Upper lobe of left lung (tissue), 6 donors: ENCODE measurements at regions not wholly inside any gene's neighbourhood (a gene's known extent, or its start where the extent isn't known, plus 50 kb on each side); places are given as distances from the start of the nearest gene placed in this dataset.

Experiments used
- ATAC-seq, 2 donors: fragments of 200-7000 bp; cut with Tn5 transposase; one replicate each; pipeline ENCODE4 v1.9.1; 2022; ENCODE audit warnings: mild to moderate bottlenecking in 2 of 2, moderate library complexity in 2 of 2; ENCODE audit not compliant: low FRiP score in 2 of 2
- DNase-seq, 2 donors: peaks; one replicate each; pipeline ENCODE4 v3.0.0-alpha.2; 2019 to 2020
- H3K27ac ChIP-seq, 4 donors: fragments of 200-600 bp; sonication (generic); one replicate each; pipeline ENCODE4 v1.5.1; 2016 to 2019
- H3K27me3 ChIP-seq, 4 donors: fragments of 200-600 bp; sonication (generic); one replicate each; pipeline ENCODE4 v1.5.1; 2017 to 2019
- H3K36me3 ChIP-seq, 4 donors: fragments of 200-600 bp; sonication (generic); one replicate each; pipeline ENCODE4 v1.5.1; 2016 to 2019
- H3K4me1 ChIP-seq, 4 donors: fragments of 200-600 bp; sonication (generic); one replicate each; pipeline ENCODE4 v1.5.1; 2018 to 2019
- H3K4me3 ChIP-seq, 4 donors: fragments of 200-600 bp; sonication (generic); one replicate each; pipeline ENCODE4 v1.5.1; 2017 to 2019; ENCODE audit warnings: mild to moderate bottlenecking in 2 of 4, moderate library complexity in 1 of 4
- H3K9me3 ChIP-seq, 4 donors: fragments of 200-600 bp; sonication (generic); one replicate each; pipeline ENCODE4 v1.5.1; 2018 to 2019
- EP300 ChIP-seq, 4 donors: sonication (generic); formaldehyde crosslinking; IDR thresholded peaks; one replicate each; pipeline ENCODE4 v1.5.1; 2017; ENCODE audit warnings: antibody characterized with exemption in 4 of 4, control low read depth in 2 of 4
- POLR2A ChIP-seq, 4 donors: fragments of 450-650 bp; IDR thresholded peaks; one replicate each; pipeline ENCODE4 v1.5.1; 2016 to 2017; ENCODE audit warnings: antibody characterized with exemption in 4 of 4, mild to moderate bottlenecking in 2 of 4
- POLR2AphosphoS5 ChIP-seq, 2 donors: sonication (generic); formaldehyde crosslinking; IDR thresholded peaks; one replicate each; pipeline ENCODE4 v1.5.1; 2017; ENCODE audit warnings: antibody characterized with exemption in 2 of 2
- WGBS, 2 donors: methylation state at CpG; one replicate each; pipeline ENCODE4 v1.1.5; 2017 to 2018; 5-methylcytosine and 5-hydroxymethylcytosine counted together
- TF ChIP-seq, protein P1 (sequence below), 6 experiments: fragments of 450-650 bp in 4 of 6; fragments of 200-600 bp in 2 of 6; sonication (generic) in 2 of 6; IDR thresholded peaks; one replicate each; pipeline ENCODE4 v1.5.1; 2016 to 2019; ENCODE audit warnings: antibody characterized with exemption in 6 of 6
- donor health status: DM: no; HTN: no; CAD: no; lungs with moderate emphysema.
- donor health status: DM: no; HTN: yes; CAD: no; lungs with severe emphysema.

DNA sequence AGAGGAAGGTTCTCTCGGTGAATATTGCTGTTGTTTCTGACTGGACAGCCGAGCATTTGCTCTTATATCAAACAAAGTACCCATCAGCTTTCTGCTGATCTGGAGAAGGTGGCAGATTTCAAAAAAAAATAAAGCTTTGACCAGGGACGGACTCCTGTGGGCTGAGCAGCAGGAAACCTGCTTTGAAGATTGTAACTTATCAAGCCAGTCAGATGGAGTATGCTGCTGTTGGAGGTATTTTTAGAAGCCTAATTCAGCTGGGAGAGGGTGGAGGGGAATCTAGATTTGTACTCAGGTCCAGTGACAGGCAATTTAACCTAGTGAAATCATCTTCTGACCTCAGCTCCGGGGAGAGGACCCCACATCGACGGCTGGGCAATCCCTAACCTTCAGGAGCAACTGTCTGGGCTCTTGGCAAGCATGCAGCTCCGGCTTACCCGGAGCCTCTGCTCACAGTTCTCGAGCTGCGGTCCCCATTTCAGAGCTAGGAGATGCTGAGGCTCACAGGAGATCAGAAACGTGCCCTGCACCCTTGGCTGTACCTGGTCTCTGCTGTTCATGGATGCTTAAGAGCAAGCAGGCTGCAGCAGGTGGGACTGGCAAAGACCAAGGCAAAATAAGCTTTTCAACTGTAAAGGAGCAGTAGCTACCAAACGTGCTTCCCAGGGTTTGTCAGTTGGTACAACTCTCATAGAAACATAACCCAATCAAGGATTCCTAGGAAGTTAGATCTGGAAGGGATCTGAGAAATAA is 89.3 kb upstream of the ST8SIA2 start:
- no peak overlapping the region for H3K4me3 ChIP-seq
- H3K9me3 ChIP-seq: peaks cover 0 to 4% (median 0%) of the 10 kb centered on the region in 4 donors
- WGBS, 2 donors: 21 to 33% methylated on average over 7 to 11 of the region's 12 CpGs
- H3K27me3 ChIP-seq: no peaks in the 10 kb centered on the region
- H3K27ac ChIP-seq: no peak overlapping the region
- H3K36me3 ChIP-seq: no peaks in the 10 kb centered on the region
- H3K4me1 ChIP-seq: no peaks in the 10 kb centered on the region
- ATAC-seq (no peak), DNase-seq (no peak)
- no peak for TF ChIP-seq POLR2A (IDR thresholded peaks at IDR 0.05)
- TF ChIP-seq, protein P1, sequence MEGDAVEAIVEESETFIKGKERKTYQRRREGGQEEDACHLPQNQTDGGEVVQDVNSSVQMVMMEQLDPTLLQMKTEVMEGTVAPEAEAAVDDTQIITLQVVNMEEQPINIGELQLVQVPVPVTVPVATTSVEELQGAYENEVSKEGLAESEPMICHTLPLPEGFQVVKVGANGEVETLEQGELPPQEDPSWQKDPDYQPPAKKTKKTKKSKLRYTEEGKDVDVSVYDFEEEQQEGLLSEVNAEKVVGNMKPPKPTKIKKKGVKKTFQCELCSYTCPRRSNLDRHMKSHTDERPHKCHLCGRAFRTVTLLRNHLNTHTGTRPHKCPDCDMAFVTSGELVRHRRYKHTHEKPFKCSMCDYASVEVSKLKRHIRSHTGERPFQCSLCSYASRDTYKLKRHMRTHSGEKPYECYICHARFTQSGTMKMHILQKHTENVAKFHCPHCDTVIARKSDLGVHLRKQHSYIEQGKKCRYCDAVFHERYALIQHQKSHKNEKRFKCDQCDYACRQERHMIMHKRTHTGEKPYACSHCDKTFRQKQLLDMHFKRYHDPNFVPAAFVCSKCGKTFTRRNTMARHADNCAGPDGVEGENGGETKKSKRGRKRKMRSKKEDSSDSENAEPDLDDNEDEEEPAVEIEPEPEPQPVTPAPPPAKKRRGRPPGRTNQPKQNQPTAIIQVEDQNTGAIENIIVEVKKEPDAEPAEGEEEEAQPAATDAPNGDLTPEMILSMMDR (IDR thresholded peaks at IDR 0.05): no peak
- TF ChIP-seq EP300 (IDR thresholded peaks at IDR 0.05): no peak
- TF ChIP-seq POLR2AphosphoS5 (IDR thresholded peaks at IDR 0.05): no peak

DNA sequence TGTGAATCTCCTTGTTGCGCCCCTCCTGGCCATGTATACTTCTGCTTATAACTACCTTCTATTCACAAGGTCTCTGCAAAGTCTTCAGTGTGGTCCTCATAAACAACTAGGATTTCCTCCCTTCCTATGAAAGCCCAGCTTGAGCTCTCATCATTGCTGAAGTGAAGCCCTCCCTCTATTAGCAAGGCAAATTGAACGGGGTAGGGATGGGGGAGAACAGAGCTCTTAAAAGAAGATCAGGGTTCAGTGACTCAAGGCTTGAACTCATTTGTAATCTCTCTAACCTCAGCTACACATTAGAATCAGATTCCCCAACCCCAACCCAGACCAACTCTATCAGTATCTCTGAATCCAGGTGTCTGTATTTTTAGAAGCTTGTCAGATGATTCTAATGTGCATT is 88.3 kb upstream of the ST8SIA2 start:
- H3K4me3 ChIP-seq: no peak overlapping the region
- TF ChIP-seq EP300 (IDR thresholded peaks at IDR 0.05): no peak
- no peak for TF ChIP-seq POLR2A (IDR thresholded peaks at IDR 0.05)
- TF ChIP-seq, protein P1 (IDR thresholded peaks at IDR 0.05): no peak
- no peak for TF ChIP-seq POLR2AphosphoS5 (IDR thresholded peaks at IDR 0.05)
- no peak overlapping the region for H3K27ac ChIP-seq
- H3K4me1 ChIP-seq: no peaks in the 10 kb centered on the region
- DNase-seq (no peak), ATAC-seq (no peak)
- peaks cover 0 to 4% (median 0%) of the 10 kb centered on the region in 4 donors for H3K9me3 ChIP-seq
- 75 to 80% methylated on average over 2 of the region's 2 CpGs for WGBS, 2 donors
- H3K27me3 ChIP-seq: no peaks in the 10 kb centered on the region
- H3K36me3 ChIP-seq: no peaks in the 10 kb centered on the region

DNA sequence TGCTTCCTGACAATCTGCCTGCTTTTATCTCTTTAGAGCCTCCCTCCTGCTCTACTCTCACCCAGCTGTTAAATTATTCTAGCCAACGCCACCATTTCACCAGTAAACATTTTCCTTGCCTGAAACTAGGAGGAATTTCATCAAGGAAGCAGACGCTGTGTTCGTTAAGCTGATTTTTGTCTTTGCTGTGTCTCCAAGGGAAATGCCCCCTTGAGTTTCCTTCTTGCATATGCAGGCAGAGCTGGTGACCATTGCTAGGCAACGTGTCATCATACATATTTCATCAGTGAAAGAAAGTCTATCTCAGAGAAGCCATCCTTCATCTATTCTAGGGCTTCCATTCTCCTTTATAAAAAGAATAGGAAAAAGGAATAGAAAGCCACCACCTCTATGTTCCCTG is 87.0 kb upstream of the ST8SIA2 start:
- DNase-seq (no peak), ATAC-seq (no peak)
- Histone ChIP-seq H3K36me3 (no peaks in the 10 kb centered on the region), H3K27me3 (no peaks in the 10 kb centered on the region), H3K27ac (no peak overlapping the region), H3K4me3 (no peak overlapping the region), H3K4me1 (no peaks in the 10 kb centered on the region), H3K9me3 (no peaks in the 10 kb centered on the region)
- TF ChIP-seq, protein P1 (IDR thresholded peaks at IDR 0.05): no peak
- no peak for TF ChIP-seq POLR2AphosphoS5 (IDR thresholded peaks at IDR 0.05)
- TF ChIP-seq EP300 (IDR thresholded peaks at IDR 0.05): no peak
- no peak for TF ChIP-seq POLR2A (IDR thresholded peaks at IDR 0.05)
- 22 to 32% methylated on average over 4 of the region's 4 CpGs for WGBS, 2 donors

DNA sequence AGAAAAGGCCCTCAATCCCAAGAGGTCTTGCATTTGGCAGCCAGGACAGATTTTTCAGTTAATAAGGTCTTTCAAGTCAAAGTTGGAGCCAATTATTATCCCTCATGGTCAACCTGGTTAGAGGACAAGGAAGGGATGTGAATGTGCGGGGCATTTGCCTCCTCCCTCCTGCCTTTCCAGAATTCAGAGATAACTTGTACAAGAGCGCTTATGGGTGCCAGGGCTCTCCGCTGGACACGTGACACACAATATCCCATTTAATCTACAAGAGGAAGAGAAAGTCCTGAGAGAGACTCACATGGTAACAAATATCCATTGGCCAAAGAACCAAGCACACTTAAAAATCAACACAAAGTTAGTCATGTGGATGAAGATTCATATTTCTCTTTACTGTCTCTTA is 78.5 kb upstream of the ST8SIA2 start:
- no peak overlapping the region for H3K27ac ChIP-seq
- H3K36me3 ChIP-seq: no peaks in the 10 kb centered on the region
- H3K9me3 ChIP-seq: no peaks in the 10 kb centered on the region
- H3K4me1 ChIP-seq: no peaks in the 10 kb centered on the region
- no peak for DNase-seq
- TF ChIP-seq POLR2A (IDR thresholded peaks at IDR 0.05): no peak
- no peak for TF ChIP-seq POLR2AphosphoS5 (IDR thresholded peaks at IDR 0.05)
- TF ChIP-seq, protein P1 (IDR thresholded peaks at IDR 0.05): no peak
- no peak for TF ChIP-seq EP300 (IDR thresholded peaks at IDR 0.05)
- no peak overlapping the region for H3K4me3 ChIP-seq
- WGBS, 2 donors: 64 to 77% methylated on average over 4 of the region's 4 CpGs
- H3K27me3 ChIP-seq: no peaks in the 10 kb centered on the region
- ATAC-seq: no peak
